MCF 10A (cell line): ENCODE measurements at regions not wholly inside any gene's neighbourhood (a gene's known extent, or its start where the extent isn't known, plus 50 kb on each side); places are given as distances from the start of the nearest gene placed in this dataset.
A peak's percentile ranks its signal among the peaks of the same experiment; 100 is the strongest.

ENCODE experiments used
- BruUV-seq: library from RNA; stranded (reverse); fragments of 400-500 nt; replicated peaks from 2 replicates; lab custom pipeline; 2021; lab: Mats Ljungman, UMichigan
- CTCF ChIA-PET: fragments of 300-600 bp; sonication (Branson Sonifier 250); formaldehyde crosslinking; extraction: SDS; loops from one replicate; lab custom pipeline; 2021; ENCODE audit warnings: antibody characterized with exemption, inconsistent platforms; lab: Yijun Ruan, JAX
- POLR2A ChIA-PET: fragments of 300-600, 350-650 bp; sonication (Branson Sonifier 250); formaldehyde crosslinking; extraction: SDS; loops from one replicate; lab custom pipeline; 2020; ENCODE audit warnings: antibody characterized with exemption, inconsistent platforms; lab: Yijun Ruan, JAX
- DNase-seq: peaks from one replicate; pipeline ENCODE4 v3.0.0-alpha.2; 2018; ENCODE audit not compliant: unreplicated experiment
- H3K27ac Mint-ChIP-seq: one replicate; pipeline ENCODE4 v1.8.0; 2022; ENCODE audit warnings: mild to moderate bottlenecking, low read depth, mixed read lengths; ENCODE audit not compliant: unreplicated experiment
- H3K27me3 Mint-ChIP-seq: one replicate; pipeline ENCODE4 v1.8.0; 2022; ENCODE audit warnings: mixed read lengths; ENCODE audit not compliant: insufficient read depth, unreplicated experiment
- H3K36me3 Mint-ChIP-seq: one replicate; pipeline ENCODE4 v1.8.0; 2022; ENCODE audit warnings: mild to moderate bottlenecking, moderate library complexity, mixed read lengths; ENCODE audit not compliant: insufficient read depth, unreplicated experiment
- H3K4me1 Mint-ChIP-seq: one replicate; pipeline ENCODE4 v1.8.0; 2022; ENCODE audit warnings: mixed read lengths; ENCODE audit not compliant: insufficient read depth, unreplicated experiment
- H3K4me3 Mint-ChIP-seq: one replicate; pipeline ENCODE4 v1.8.0; 2022; ENCODE audit warnings: mild to moderate bottlenecking, moderate library complexity, mixed read lengths; ENCODE audit not compliant: unreplicated experiment
- H3K9me3 Mint-ChIP-seq: one replicate; pipeline ENCODE4 v1.8.0; 2022; ENCODE audit warnings: mixed read lengths; ENCODE audit not compliant: unreplicated experiment
- CTCF ChIP-seq: fragments of 200-600 bp; IDR thresholded peaks from one replicate; pipeline ENCODE4 v1.8.0; 2022; ENCODE audit warnings: antibody characterized with exemption, mild to moderate bottlenecking; ENCODE audit not compliant: unreplicated experiment
- intact Hi-C: fragments of 100-400 bp; cut with micrococcal nuclease; formaldehyde crosslinking; loops from 2 replicates; pipeline ENCODE4 v1.14.1; 2022

DNA sequence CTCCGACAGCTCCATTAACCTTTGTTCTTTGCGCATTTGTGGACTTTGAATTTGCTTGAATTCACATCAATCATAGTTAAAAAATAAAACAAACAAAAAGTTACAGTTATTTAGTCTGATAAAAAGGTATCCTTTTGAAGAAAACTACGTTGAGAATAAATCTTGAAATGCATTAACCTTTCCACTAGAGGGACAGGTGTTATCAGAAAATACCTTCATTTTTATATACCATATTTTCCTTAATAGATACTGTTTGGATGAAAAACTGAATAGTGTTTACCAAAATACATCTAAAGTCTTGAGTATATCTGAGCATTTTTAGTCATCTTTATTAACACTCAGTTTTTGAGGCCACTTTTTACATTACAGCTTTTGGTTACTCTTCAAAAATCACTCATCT is 371.9 kb downstream of the ZWINT start:
- no peak overlapping the region for H3K27ac Mint-ChIP-seq
- ChIA-PET CTCF (interaction anchor here (0.6 to 0.8 kb wide), 5 partner anchors 12 to 363 kb away, joined by 3 to 4 read pairs (median 3); no protein-coding TSS in a partner anchor), POLR2A (no interaction called here)
- no peaks in the 10 kb centered on the region for H3K36me3 Mint-ChIP-seq
- intact Hi-C loops: loop anchor here (10.0 kb wide), 1 partner anchor 466 kb away; no protein-coding TSS in a partner anchor
- no peak for TF ChIP-seq CTCF
- H3K4me1 Mint-ChIP-seq: no peaks in the 10 kb centered on the region
- BruUV-seq: no TSS peak
- H3K4me3 Mint-ChIP-seq: no peak overlapping the region
- DNase-seq: no peak
- H3K9me3 Mint-ChIP-seq: no peaks in the 10 kb centered on the region
- H3K27me3 Mint-ChIP-seq: peaks cover 29% of the 10 kb centered on the region

DNA sequence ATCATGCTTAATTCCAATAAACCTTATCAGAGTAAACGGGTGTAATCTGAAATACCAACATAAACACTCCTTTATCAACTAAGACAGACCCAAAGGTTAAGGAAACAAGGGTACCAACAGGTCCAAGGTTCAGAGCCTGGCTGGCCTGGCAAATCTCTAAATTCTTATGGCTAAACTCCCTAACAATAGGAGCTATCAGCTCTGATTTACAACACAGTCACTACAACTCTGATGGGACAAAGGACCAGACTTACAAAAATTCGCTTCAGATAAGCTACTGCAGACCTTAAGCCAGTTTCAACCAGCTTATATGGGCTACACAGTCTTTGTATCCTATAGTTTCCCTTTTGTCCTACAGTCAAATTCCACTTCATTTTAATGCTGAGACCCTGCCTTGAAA is 381.9 kb downstream of the ZWINT start:
- no peak for DNase-seq
- H3K27me3 Mint-ChIP-seq: peaks cover 11% of the 10 kb centered on the region
- H3K36me3 Mint-ChIP-seq: no peaks in the 10 kb centered on the region
- CTCF ChIA-PET: interaction anchor here (1.1 kb wide), 1 partner anchor 14 kb away, joined by 3 read pairs; no protein-coding TSS in a partner anchor
- H3K27ac Mint-ChIP-seq: no peak overlapping the region
- intact Hi-C loops: no loop called here
- no TSS peak for BruUV-seq
- H3K4me1 Mint-ChIP-seq: no peaks in the 10 kb centered on the region
- H3K4me3 Mint-ChIP-seq: no peak overlapping the region
- no peaks in the 10 kb centered on the region for H3K9me3 Mint-ChIP-seq
- no peak for TF ChIP-seq CTCF
- POLR2A ChIA-PET: no interaction called here

DNA sequence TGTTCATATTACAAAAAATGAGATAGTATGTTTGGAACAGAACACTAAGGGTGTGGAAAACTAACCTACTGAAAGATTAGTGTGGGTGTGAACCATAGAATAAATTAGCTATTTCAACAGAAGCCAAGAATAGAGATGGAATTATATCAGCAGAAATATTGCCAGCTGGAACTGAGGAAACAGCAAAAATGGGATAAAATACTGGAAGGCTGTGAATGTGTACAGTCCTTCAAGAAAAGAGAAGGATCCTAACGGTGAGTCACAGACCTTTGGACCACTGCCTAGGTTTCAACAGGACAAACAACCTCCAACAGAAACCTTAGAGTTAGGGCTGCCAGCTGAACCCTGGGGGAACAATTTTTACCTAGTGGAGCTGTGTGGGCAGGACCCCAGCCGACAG is 395.0 kb downstream of the ZWINT start:
- peaks cover 5% of the 10 kb centered on the region for H3K9me3 Mint-ChIP-seq
- H3K36me3 Mint-ChIP-seq: no peaks in the 10 kb centered on the region
- H3K4me1 Mint-ChIP-seq: peaks cover 11% of the 10 kb centered on the region
- DNase-seq: peak; percentile 76
- BruUV-seq: no TSS peak
- peaks cover 11% of the 10 kb centered on the region for H3K27me3 Mint-ChIP-seq
- no peak overlapping the region for H3K27ac Mint-ChIP-seq
- POLR2A ChIA-PET: no interaction called here
- CTCF ChIA-PET: interaction anchor here (0.7 to 1.0 kb wide), 2 partner anchors 9 to 100 kb away, joined by 3 to 4 read pairs; no protein-coding TSS in a partner anchor
- no peak overlapping the region for H3K4me3 Mint-ChIP-seq
- intact Hi-C loops: no loop called here
- TF ChIP-seq CTCF: no peak

GRCh38 chr10:55943403-55943802 is 417.7 kb downstream of the ZWINT start:
- DNase-seq: no peak
- CTCF ChIA-PET: interaction anchor here (0.7 kb wide), 1 partner anchor 530 kb away, joined by 3 read pairs; no protein-coding TSS in a partner anchor
- Mint-ChIP-seq H3K4me3 (no peak overlapping the region), H3K27ac (no peak overlapping the region), H3K27me3 (peaks cover 5% of the 10 kb centered on the region), H3K9me3 (no peaks in the 10 kb centered on the region), H3K36me3 (no peaks in the 10 kb centered on the region), H3K4me1 (no peaks in the 10 kb centered on the region)
- no TSS peak for BruUV-seq
- POLR2A ChIA-PET: no interaction called here
- TF ChIP-seq CTCF: no peak
- intact Hi-C loops: no loop called here
